H1 (cell line): ENCODE measurements at regions not wholly inside any gene's neighbourhood (a gene's known extent, or its start where the extent isn't known, plus 50 kb on each side); places are given as distances from the start of the nearest gene placed in this dataset.

Source experiments
- BCL11A ChIP-seq, 2 experiments: IDR thresholded peaks; one replicate each; pipeline ENCODE4 v1.6.1; 2011; ENCODE audit warnings: low read depth in 2 of 2, low read length in 2 of 2, mild to moderate bottlenecking in 2 of 2
- CBX5 ChIP-seq: fragments of 300-800, 300-1000 bp; sonication (generic); IDR thresholded peaks from 2 replicates; pipeline ENCODE4 v1.7.1; 2016; ENCODE audit warnings: antibody characterized with exemption, low read length, low read depth
- EP300 ChIP-seq, 2 experiments: IDR thresholded peaks; 1 replicate in 1 of 2; 2 replicates in 1 of 2; pipeline ENCODE4 v1.6.1; 2011 to 2012; ENCODE audit warnings: low read depth in 2 of 2, low read length in 2 of 2, mild to moderate bottlenecking in 2 of 2, borderline replicate concordance in 1 of 2, inconsistent platforms in 1 of 2, moderate library complexity in 1 of 2
- KDM4A ChIP-seq: IDR thresholded peaks from one replicate; pipeline ENCODE4 v1.7.1; 2012; ENCODE audit warnings: low read depth, mild to moderate bottlenecking, moderate library complexity, low read length, inconsistent platforms; ENCODE audit not compliant: severe bottlenecking
- NRF1 ChIP-seq: IDR thresholded peaks from 2 replicates; pipeline ENCODE4 v1.6.1; 2011; ENCODE audit warnings: mild to moderate bottlenecking, low read depth, low read length, improper control_type of control experiment
- RFX5 ChIP-seq: IDR thresholded peaks from 2 replicates; pipeline ENCODE4 v1.6.1; 2011; ENCODE audit warnings: low read depth, low read length, improper control_type of control experiment, borderline replicate concordance
- TF ChIP-seq, protein P1 (sequence below): IDR thresholded peaks from 2 replicates; pipeline ENCODE4 v1.6.1; 2012; ENCODE audit warnings: inconsistent platforms

DNA sequence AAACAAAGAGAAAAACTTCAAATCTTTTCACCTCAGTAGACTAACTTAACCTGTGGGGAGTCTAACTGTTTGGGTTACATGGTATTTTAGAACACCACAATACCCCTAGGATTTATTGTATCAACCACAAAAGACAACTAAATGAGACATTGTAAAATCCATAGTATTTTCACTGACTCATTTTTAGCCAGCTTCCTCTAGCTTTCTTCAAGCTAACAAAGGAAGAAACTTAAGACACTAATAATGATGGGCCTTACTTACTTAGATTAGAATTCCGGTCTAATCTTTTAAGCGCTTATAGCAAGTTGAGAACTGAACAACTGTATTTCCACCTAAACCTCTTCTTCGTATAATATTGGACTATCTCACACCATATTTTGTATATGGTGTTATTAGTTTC is 529.3 kb downstream of the DMRTA1 start (continued):
- no peak for TF ChIP-seq EP300 (IDR thresholded peaks at IDR 0.05; ENCODE audit: borderline replicate concordance in 1 of 2, low read depth in 2 of 2, low read length in 2 of 2)
- TF ChIP-seq NRF1 = no peak
- no peak for TF ChIP-seq KDM4A
- TF ChIP-seq, protein P1, sequence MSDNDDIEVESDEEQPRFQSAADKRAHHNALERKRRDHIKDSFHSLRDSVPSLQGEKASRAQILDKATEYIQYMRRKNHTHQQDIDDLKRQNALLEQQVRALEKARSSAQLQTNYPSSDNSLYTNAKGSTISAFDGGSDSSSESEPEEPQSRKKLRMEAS = no peak
- TF ChIP-seq RFX5 = no peak
- no peak for TF ChIP-seq CBX5
- no peak for TF ChIP-seq BCL11A (IDR thresholded peaks at IDR 0.05; ENCODE audit: low read depth in 2 of 2, low read length in 2 of 2)
